22Rv1 (cell line): ENCODE measurements at regions not wholly inside any gene's neighbourhood (a gene's known extent, or its start where the extent isn't known, plus 50 kb on each side); places are given as distances from the start of the nearest gene placed in this dataset.

Experiments
- H3K27ac ChIP-seq: fragments of 450-650 bp; 2 replicates; pipeline ENCODE4 v1.5.1; 2017
- CTCF ChIP-seq: fragments of 450-650 bp; IDR thresholded peaks from 2 replicates; pipeline ENCODE4 v1.5.1; 2017; ENCODE audit warnings: mild to moderate bottlenecking
- ZFX ChIP-seq: fragments of 450-650 bp; IDR thresholded peaks from 2 replicates; pipeline ENCODE4 v1.6.1; 2017; ENCODE audit warnings: antibody characterized with exemption, borderline replicate concordance

GRCh38 chr18:41613003-41613609 lies 341.9 kb upstream of the PIK3C3 start:
- H3K27ac ChIP-seq, result no peak overlapping the region
- TF ChIP-seq ZFX, result no peak
- no peak for TF ChIP-seq CTCF

GRCh38 chr18:41604964-41605363 lies 350.1 kb upstream of the PIK3C3 start:
- H3K27ac ChIP-seq, result no peak overlapping the region
- TF ChIP-seq ZFX, result no peak
- no peak for TF ChIP-seq CTCF

- no peak for TF ChIP-seq CTCF
- no peak for TF ChIP-seq ZFX
- no peak overlapping the region for H3K27ac ChIP-seq
These were observed 353.0 kb upstream of the PIK3C3 start for GRCh38 chr18:41602034-41602433.

GRCh38 chr18:41600693-41601391 lies 354.2 kb upstream of the PIK3C3 start:
- TF ChIP-seq ZFX (no peak), CTCF (no peak)
- no peak overlapping the region for H3K27ac ChIP-seq

GRCh38 chr18:41599466-41599865 lies 355.6 kb upstream of the PIK3C3 start:
- no peak overlapping the region for H3K27ac ChIP-seq
- TF ChIP-seq ZFX (no peak), CTCF (no peak)

- TF ChIP-seq CTCF (no peak), ZFX (no peak)
- H3K27ac ChIP-seq, result no peak overlapping the region
These were observed 360.5 kb upstream of the PIK3C3 start for GRCh38 chr18:41594582-41594981.

- TF ChIP-seq CTCF, result no peak
- TF ChIP-seq ZFX, result no peak
- H3K27ac ChIP-seq, result no peak overlapping the region
These were observed 361.8 kb upstream of the PIK3C3 start for GRCh38 chr18:41593171-41593675.
